NCI-H1417 treated with DMSO at 0.1 percent for 48 hours (cell line): ENCODE measurements at regions not wholly inside any gene's neighbourhood (a gene's known extent, or its start where the extent isn't known, plus 50 kb on each side); places are given as distances from the start of the nearest gene placed in this dataset.
"Not testable (repeated sequence)": the region's sequence is repeated elsewhere in the genome, so short reads cannot be mapped to it uniquely, and the experiment has no call there.

ENCODE experiments used
- DNase-seq: peaks from one replicate; lab custom pipeline; 2025; lab: John Stamatoyannopoulos, UW

DNA sequence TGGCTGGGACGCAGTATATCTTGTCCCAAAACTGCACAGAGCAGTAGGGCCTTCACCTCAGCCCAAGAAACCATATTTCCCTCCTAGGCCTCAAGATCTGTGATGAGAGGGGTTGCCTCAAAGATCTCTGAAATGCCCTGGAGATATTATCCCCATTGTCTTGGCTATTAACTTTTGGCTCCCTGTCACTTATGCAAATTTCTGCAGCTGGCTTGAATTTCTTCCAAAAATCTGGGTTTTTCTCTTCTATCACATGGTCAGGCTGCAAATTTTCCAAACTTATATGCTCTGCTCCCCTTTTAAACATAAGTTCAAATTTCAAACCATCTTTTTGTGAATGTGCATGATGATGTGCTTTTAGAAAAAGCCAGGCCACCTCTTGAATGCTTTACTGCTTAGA, 809.2 kb upstream of the CDH18 start:
- not testable (repeated sequence) for DNase-seq

DNA sequence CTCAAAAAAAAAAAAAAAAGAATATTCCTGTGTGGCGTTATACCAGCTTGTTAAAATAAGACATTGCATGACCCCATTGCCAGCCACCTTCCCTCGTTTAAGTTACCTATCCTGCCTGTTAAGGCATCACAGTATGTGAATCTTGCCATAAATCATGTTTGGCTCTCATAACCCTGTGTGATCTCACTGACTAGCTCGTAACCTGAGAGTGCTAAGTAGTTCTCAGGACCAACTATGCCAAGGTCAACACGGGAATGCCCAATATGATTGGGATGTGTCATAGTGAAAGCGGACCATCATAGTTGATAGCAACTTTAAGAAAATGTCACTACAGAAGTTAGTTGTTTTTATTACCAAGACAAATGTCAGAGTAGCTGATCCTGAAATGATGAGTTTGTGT, 796.8 kb upstream of the CDH18 start:
- not testable (repeated sequence) for DNase-seq

- not testable (repeated sequence) for DNase-seq
Observed at GRCh38 chr5:20783484-20783883, 795.5 kb upstream of the CDH18 start.

- DNase-seq: not testable (repeated sequence)
Observed at GRCh38 chr5:20771338-20771737, 783.3 kb upstream of the CDH18 start.

DNA sequence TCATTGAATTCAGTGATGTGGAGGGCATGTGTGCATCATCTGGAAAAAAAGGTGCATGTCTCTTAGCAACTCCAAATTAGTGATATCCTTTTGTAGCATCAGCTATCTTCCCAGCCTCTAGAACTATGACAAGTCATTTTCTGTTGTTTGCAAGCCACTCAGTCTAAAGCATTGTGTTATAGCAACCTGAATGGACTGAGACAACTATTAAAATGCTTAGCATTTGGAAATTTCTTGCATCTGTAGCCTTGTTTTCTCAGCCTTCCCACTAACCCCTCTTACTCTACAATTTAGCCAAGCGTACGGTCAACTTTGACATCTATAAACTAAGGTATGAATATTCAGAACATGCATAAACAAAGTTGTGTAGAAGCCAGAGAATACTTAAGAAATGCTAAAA, 777.1 kb upstream of the CDH18 start:
- not testable (repeated sequence) for DNase-seq

- DNase-seq: not testable (repeated sequence)
Observed at GRCh38 chr5:20759459-20759858, 771.5 kb upstream of the CDH18 start.

DNA sequence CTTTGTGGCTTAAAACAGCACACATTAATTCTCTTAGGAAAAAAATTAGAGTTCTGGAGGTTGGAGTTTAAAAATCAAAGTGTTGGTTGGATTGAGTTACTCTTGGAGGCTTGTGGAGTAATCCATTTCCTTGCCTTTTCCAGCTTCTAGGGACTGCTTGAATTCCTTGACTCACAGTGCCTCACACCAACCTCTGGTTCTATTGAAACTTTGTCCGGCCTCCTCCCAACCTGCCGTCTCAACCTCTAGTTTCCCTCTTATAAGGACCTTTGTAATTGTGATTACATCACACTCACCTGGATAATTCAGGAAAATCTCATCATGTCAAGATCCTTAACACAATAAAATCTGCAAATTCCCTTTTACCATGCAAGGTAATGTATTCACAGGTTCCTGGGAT, 764.2 kb upstream of the CDH18 start:
- not testable (repeated sequence) for DNase-seq

- not testable (repeated sequence) for DNase-seq
Observed at GRCh38 chr5:20735715-20736114, 747.7 kb upstream of the CDH18 start.

- not testable (repeated sequence) for DNase-seq
Observed at GRCh38 chr5:20732223-20732622, 744.2 kb upstream of the CDH18 start.

DNA sequence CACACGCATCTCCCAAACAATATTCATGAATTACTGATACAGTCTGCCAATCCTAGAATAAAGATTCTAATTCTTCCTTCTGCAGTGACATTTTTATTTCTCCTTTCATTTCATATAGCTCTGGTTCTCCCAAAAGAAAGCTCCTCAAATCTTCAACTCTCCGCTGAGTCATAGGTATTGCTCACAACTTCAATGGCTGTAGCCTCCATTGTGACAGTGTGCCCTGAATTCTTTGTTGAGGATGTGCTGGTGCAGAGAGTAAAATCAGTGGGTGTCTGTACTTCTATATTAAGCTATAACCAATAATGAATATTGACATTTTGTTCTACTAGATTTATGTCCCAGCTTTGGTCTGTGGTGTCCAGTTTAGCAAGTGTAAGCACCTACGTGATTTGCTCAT, 733.3 kb upstream of the CDH18 start:
- DNase-seq: not testable (repeated sequence)

DNA sequence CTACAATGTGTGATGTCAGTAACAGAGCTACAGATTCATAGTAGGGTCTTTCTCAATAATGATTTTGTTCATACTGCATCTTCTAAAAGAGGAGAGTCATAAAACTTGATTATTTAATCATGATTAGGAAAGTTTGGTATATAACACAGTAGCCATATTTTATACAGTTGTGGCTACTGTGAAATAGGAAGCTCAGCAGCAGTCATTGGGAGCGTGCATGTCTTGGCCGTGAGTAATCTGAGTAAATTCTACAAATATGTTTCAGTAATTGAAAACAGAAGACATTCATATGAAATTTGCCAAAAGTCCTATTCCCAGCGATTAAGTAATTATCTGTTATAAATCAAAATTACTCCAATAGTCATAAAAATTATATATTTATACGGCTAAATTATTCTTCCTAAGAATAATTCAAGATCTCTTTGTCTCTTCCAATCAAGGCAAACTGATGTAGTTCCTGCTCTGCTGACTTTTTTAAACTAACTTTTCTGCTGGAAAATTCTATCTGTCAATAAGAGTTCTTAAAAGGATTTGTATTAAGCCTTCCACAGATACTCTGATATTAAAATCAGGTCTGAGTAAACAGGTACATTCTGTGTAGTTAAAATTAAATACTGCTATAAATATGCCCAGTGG, 723.6 kb upstream of the CDH18 start:
- DNase-seq: not testable (repeated sequence)

GRCh38 chr5:20707634-20708033, 719.6 kb upstream of the CDH18 start:
- DNase-seq: not testable (repeated sequence)

DNA sequence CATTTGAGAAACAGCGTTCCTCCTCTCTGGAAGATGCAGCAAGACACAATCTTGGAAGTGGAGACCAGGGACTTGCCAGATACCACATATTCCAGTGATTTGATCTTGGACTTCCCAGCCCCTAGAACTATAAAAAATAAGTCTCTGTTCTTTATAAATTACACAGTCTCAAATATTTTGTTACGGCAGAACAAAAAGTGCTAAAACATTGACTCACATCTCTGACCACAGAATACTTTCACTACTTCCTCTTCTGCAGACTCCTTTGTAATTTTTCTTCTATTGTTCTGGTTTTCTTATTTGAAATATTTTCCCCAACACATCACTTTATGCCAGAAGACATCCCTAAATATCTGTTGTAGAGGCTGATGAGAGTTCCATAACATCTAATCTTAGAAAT, 706.1 kb upstream of the CDH18 start:
- no peak for DNase-seq

DNA sequence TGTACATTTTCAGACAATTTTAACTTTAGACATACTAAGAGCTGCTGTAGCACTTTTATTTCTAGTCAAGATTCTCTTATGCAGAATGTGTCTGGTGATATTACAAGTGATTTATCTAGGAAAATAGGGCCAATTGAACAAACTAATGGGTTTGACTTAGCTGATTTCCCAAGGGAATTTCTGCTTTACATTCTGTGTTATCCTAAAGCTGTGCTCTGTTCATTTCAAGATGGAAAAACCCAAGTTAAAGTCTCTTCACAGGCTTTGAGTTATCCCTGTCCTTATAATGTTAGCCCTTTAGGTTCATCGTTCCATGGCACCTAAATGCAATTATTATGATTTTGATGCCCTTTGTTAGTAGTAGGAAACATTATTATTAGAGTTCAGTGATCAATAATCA, 704.9 kb upstream of the CDH18 start:
- DNase-seq: no peak

GRCh38 chr5:20683241-20683940, 695.4 kb upstream of the CDH18 start:
- no peak for DNase-seq

GRCh38 chr5:20680718-20681302, 692.8 kb upstream of the CDH18 start:
- no peak for DNase-seq

DNA sequence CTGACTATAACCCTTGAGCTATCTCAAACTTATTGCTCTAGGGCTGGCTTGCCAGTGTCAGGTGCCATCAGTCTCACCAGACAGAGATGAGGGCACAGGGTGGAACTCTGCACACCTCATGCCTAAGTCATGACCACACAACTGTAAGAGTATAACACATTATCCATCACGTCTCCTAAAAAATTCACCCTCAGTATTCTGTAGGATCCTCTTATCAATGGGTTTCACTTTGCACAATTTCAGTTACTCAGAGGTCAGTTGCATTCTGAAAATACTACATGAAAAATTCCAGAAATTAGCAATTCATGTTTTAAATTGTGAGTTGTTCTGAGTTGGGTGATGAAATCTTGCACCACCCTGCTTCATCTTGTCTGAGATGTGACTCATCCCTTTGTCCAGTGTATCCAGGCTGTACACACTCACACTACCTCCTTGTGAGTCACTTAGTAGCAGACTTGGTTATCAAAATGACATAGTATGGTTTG, 690.9 kb upstream of the CDH18 start:
- DNase-seq: no peak

GRCh38 chr5:20678386-20678785, 690.4 kb upstream of the CDH18 start:
- no peak for DNase-seq

- DNase-seq: no peak
Observed at GRCh38 chr5:20660588-20660987, 672.6 kb upstream of the CDH18 start.

GRCh38 chr5:20656262-20656661, 668.3 kb upstream of the CDH18 start:
- DNase-seq: no peak

DNA sequence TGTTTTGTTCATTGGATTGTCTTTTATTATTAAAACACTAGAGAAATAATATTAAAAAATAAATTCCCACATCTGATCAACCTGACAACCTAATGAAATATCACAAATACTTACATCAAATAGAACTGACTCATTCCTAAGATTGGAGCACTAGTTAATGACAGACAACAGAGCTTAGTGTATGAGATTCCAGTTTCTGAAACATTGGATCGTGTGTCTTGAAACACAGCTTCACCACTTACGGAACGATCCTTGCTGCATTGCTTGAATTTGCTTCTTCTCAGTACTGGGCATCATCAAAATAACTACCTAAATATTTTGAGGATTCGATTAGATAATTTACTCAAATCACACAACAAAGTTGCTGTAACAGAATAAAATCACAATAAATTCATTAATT, 667.2 kb upstream of the CDH18 start:
- DNase-seq: no peak

- DNase-seq: no peak
Observed at GRCh38 chr5:20654746-20655145, 666.7 kb upstream of the CDH18 start.

DNA sequence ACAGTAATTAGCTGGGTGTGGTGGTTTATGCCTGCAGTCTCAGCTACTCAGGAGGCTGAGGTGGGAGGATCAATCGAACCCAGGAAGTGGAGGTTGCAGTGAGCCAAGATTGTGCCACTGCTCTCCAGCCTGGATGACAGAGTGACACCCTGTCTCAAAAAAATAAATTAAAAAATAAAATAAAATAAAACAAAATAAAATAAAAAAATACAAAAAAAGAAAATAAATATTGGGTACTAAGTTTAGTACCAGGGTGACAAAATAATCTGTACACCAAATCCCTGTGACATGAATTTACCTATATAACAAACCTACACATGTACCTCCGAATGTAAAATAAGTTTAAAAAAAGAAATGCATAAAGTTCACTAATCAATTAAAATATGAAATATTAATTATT, 666.0 kb upstream of the CDH18 start:
- no peak for DNase-seq
